DND-41 (cell line): ENCODE measurements at regions not wholly inside any gene's neighbourhood (a gene's known extent, or its start where the extent isn't known, plus 50 kb on each side); places are given as distances from the start of the nearest gene placed in this dataset.
"Not testable (repeated sequence)": the region's sequence is repeated elsewhere in the genome, so short reads cannot be mapped to it uniquely, and the experiment has no call there.

Experiments used
- ATAC-seq: fragments of 200-7000 bp; cut with Tn5 transposase; 3 replicates; pipeline ENCODE4 v1.9.1; 2021; ENCODE audit warnings: low read depth; ENCODE audit not compliant: insufficient read depth
- DNase-seq: peaks from one replicate; pipeline ENCODE4 v3.0.0-alpha.2; 2020
- H2AFZ ChIP-seq: 2 replicates; pipeline ENCODE4 v1.6.0; 2012; ENCODE audit warnings: low read depth, low read length
- H3K27ac ChIP-seq: 2 replicates; pipeline ENCODE4 v1.5.1; 2012; ENCODE audit warnings: low read length, inconsistent platforms
- H3K27me3 ChIP-seq: fragments of 200-600 bp; sonication (generic); 2 replicates; pipeline ENCODE4 v1.6.0; 2012; ENCODE audit warnings: low read length, mild to moderate bottlenecking, inconsistent platforms; ENCODE audit not compliant: insufficient read depth, poor library complexity
- H3K36me3 ChIP-seq: 2 replicates; pipeline ENCODE4 v1.5.1; 2012; ENCODE audit warnings: low read length, inconsistent platforms; ENCODE audit not compliant: insufficient read depth
- H3K4me1 ChIP-seq: 2 replicates; pipeline ENCODE4 v1.5.1; 2012; ENCODE audit warnings: mild to moderate bottlenecking, low read length; ENCODE audit not compliant: insufficient read depth
- H3K4me2 ChIP-seq: 2 replicates; pipeline ENCODE4 v1.6.0; 2012; ENCODE audit warnings: mild to moderate bottlenecking, moderate library complexity, low read length, inconsistent platforms; ENCODE audit not compliant: insufficient read depth
- H3K4me3 ChIP-seq, 2 experiments: fragments of 200-600 bp in 1 of 2; shearing (Covaris generic) in 1 of 2; 2 replicates each; pipeline ENCODE4 v1.5.1; 2012 to 2016; ENCODE audit warnings: inconsistent platforms in 2 of 2, low read length in 2 of 2, mild to moderate bottlenecking in 2 of 2, low read depth in 1 of 2, moderate library complexity in 1 of 2
- H3K79me2 ChIP-seq: 2 replicates; pipeline ENCODE4 v1.6.0; 2012; ENCODE audit warnings: low read length, inconsistent platforms; ENCODE audit not compliant: insufficient read depth
- H3K9ac ChIP-seq: 2 replicates; pipeline ENCODE4 v1.6.0; 2012; ENCODE audit warnings: low read depth, mild to moderate bottlenecking, inconsistent platforms, low read length, moderate library complexity
- H3K9me3 ChIP-seq: 2 replicates; pipeline ENCODE4 v1.5.1; 2012; ENCODE audit warnings: low read length, moderate library complexity, mild to moderate bottlenecking, inconsistent platforms; ENCODE audit not compliant: insufficient read depth, severe bottlenecking
- H4K20me1 ChIP-seq: 2 replicates; pipeline ENCODE4 v1.6.0; 2012; ENCODE audit warnings: low read length; ENCODE audit not compliant: insufficient read depth
- EZH2 ChIP-seq: IDR thresholded peaks from 3 replicates; pipeline ENCODE4 v1.6.1; 2012; ENCODE audit warnings: borderline replicate concordance, low read depth, mild to moderate bottlenecking, moderate library complexity, low read length, inconsistent platforms; ENCODE audit not compliant: severe bottlenecking
- TF ChIP-seq, protein P1 (sequence below): IDR thresholded peaks from 2 replicates; pipeline ENCODE4 v1.5.1; 2012; ENCODE audit warnings: borderline replicate concordance, low read length, moderate library complexity, mild to moderate bottlenecking; ENCODE audit not compliant: poor library complexity, severe bottlenecking; ENCODE audit errors: extremely low read depth

DNA sequence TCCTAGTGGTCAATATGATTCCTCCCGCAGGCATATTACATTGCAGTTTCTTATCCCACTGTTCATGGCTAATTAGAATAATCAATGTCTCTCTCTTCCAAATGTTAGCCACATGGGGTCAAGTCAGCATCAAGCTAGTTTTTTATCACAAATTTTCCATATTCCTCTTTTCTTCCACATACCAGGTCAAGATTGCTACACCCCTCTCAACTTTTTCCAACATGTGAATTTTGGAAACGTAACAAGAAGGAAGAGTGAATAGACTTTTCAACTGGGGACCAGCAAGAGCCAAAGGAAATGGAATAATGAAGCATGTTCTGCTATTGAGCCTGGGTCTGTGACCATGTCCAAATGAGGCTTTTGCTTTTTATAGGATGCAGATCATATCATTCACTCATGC lies 65.1 kb downstream of the SOD2 start:
- no peak overlapping the region for H3K4me2 ChIP-seq
- H3K27me3 ChIP-seq = no peaks in the 10 kb centered on the region
- no peak for DNase-seq
- no peak for TF ChIP-seq EZH2
- TF ChIP-seq, protein P1, sequence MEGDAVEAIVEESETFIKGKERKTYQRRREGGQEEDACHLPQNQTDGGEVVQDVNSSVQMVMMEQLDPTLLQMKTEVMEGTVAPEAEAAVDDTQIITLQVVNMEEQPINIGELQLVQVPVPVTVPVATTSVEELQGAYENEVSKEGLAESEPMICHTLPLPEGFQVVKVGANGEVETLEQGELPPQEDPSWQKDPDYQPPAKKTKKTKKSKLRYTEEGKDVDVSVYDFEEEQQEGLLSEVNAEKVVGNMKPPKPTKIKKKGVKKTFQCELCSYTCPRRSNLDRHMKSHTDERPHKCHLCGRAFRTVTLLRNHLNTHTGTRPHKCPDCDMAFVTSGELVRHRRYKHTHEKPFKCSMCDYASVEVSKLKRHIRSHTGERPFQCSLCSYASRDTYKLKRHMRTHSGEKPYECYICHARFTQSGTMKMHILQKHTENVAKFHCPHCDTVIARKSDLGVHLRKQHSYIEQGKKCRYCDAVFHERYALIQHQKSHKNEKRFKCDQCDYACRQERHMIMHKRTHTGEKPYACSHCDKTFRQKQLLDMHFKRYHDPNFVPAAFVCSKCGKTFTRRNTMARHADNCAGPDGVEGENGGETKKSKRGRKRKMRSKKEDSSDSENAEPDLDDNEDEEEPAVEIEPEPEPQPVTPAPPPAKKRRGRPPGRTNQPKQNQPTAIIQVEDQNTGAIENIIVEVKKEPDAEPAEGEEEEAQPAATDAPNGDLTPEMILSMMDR = no peak
- no peaks in the 10 kb centered on the region for H3K9me3 ChIP-seq
- H3K4me1 ChIP-seq = no peaks in the 10 kb centered on the region
- no peak overlapping the region for H3K4me3 ChIP-seq
- H3K79me2 ChIP-seq = no peaks in the 10 kb centered on the region
- no peak overlapping the region for H3K27ac ChIP-seq
- H4K20me1 ChIP-seq = no peaks in the 10 kb centered on the region
- no peaks in the 10 kb centered on the region for H3K36me3 ChIP-seq
- no peak for ATAC-seq
- H2AFZ ChIP-seq = no peak overlapping the region
- H3K9ac ChIP-seq = no peak overlapping the region

DNA sequence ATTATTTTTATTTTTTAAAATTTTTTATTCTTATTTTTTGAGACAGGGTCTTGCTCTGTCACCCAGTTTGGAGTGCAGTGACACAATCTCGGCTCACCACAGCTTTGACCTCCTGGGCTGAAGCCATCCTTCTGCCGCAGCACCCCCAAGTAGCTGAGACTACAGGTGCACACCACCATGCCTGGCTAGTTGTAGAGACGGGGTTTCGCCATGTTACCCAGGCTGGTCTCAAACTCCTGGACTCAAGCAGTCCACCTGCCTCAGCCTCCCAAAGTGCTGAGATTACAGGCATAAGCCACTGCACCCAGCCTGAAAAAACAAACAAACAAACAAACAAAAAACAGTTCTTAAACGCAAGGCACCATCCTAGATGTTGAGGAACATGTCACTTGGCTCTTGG lies 66.5 kb downstream of the SOD2 start:
- not testable (repeated sequence) for H3K27ac ChIP-seq, H3K79me2 ChIP-seq, H3K4me1 ChIP-seq, H4K20me1 ChIP-seq, DNase-seq, ATAC-seq, H3K9me3 ChIP-seq, H3K4me3 ChIP-seq, H3K27me3 ChIP-seq, H3K36me3 ChIP-seq, H3K9ac ChIP-seq, H3K4me2 ChIP-seq, H2AFZ ChIP-seq

DNA sequence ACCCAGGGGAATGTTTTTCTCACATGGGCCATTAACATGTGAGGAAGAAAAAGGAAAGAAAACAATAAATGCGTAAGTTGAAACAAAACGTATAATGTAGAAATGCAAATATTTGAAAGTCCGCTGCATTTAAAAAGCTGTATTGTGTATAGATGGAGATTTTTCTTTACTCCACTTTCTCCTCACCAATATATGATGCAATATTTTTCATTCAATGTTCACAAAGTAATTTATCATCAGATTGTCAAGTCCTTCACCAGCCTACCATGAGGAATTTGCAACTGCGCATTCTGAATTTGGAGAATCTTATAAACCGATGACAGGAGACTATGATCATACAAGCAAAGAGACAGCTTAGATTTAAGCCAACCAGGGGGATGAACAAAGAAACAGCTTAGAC lies 69.9 kb downstream of the SOD2 start:
- no peak overlapping the region for H3K4me2 ChIP-seq
- no peak overlapping the region for H2AFZ ChIP-seq
- no peaks in the 10 kb centered on the region for H4K20me1 ChIP-seq
- H3K4me3 ChIP-seq = no peak overlapping the region
- no peak for DNase-seq
- no peaks in the 10 kb centered on the region for H3K36me3 ChIP-seq
- ATAC-seq = no peak
- no peaks in the 10 kb centered on the region for H3K27me3 ChIP-seq
- no peak overlapping the region for H3K27ac ChIP-seq
- H3K4me1 ChIP-seq = no peaks in the 10 kb centered on the region
- TF ChIP-seq, protein P1 = no peak
- TF ChIP-seq EZH2 = no peak
- H3K9me3 ChIP-seq = no peaks in the 10 kb centered on the region
- H3K79me2 ChIP-seq = no peaks in the 10 kb centered on the region
- no peak overlapping the region for H3K9ac ChIP-seq

DNA sequence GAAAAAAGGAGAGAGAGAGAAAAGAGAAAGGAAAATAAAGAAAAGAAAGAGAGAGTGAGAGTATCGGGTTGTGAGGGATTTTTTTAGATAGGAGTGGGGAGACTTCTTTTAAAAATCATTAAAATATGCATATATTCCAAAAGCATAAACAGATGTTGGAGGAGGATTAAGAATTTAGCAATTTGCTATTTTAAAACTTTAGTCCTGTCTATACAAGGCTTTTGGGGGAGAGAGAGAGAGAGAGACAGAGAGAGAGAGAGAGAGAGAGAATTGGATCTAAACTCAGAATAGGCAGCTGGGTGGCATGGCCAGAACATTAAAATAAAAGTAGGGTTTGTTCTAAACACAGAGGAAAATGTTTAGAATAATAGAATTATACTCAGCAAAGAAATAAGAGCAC lies 72.1 kb downstream of the SOD2 start:
- H2AFZ ChIP-seq = no peak overlapping the region
- no peaks in the 10 kb centered on the region for H3K36me3 ChIP-seq
- H3K4me3 ChIP-seq = no peak overlapping the region
- DNase-seq (no peak), ATAC-seq (no peak)
- no peaks in the 10 kb centered on the region for H3K27me3 ChIP-seq
- H4K20me1 ChIP-seq = no peaks in the 10 kb centered on the region
- no peaks in the 10 kb centered on the region for H3K79me2 ChIP-seq
- no peak overlapping the region for H3K4me2 ChIP-seq
- no peaks in the 10 kb centered on the region for H3K4me1 ChIP-seq
- H3K9me3 ChIP-seq = peaks cover 13% of the 10 kb centered on the region
- H3K9ac ChIP-seq = no peak overlapping the region
- TF ChIP-seq, protein P1 = no peak
- no peak for TF ChIP-seq EZH2
- no peak overlapping the region for H3K27ac ChIP-seq
